ENCODE measurements at regions not wholly inside any gene's neighbourhood (a gene's known extent, or its start where the extent isn't known, plus 50 kb on each side); places are given as distances from the start of the nearest gene placed in this dataset.
A peak's percentile ranks its signal among the peaks of the same experiment; 100 is the strongest.

- no peak for DNase-seq (ENCODE audit: low read depth)
- TF ChIP-seq CTCF (conservative IDR thresholded peaks at IDR 0.05; ENCODE audit: low read length): no peak
- H3K4me3 ChIP-seq (ENCODE audit: low read length): no peak overlapping the region
Measured at GRCh38 chr11:127143251-127143650, 142.7 kb upstream of the KIRREL3 start.

- TF ChIP-seq CTCF (conservative IDR thresholded peaks at IDR 0.05; ENCODE audit: low read length): no peak
- no peak for DNase-seq (ENCODE audit: low read depth)
- no peak overlapping the region for H3K4me3 ChIP-seq (ENCODE audit: low read length)
Measured at GRCh38 chr11:127138613-127139012, 138.0 kb upstream of the KIRREL3 start.

- DNase-seq (ENCODE audit: low read depth): no peak
- TF ChIP-seq CTCF (conservative IDR thresholded peaks at IDR 0.05; ENCODE audit: low read length): no peak
- H3K4me3 ChIP-seq (ENCODE audit: low read length): no peak overlapping the region
Measured at GRCh38 chr11:127137771-127138280, 137.3 kb upstream of the KIRREL3 start.

DNA sequence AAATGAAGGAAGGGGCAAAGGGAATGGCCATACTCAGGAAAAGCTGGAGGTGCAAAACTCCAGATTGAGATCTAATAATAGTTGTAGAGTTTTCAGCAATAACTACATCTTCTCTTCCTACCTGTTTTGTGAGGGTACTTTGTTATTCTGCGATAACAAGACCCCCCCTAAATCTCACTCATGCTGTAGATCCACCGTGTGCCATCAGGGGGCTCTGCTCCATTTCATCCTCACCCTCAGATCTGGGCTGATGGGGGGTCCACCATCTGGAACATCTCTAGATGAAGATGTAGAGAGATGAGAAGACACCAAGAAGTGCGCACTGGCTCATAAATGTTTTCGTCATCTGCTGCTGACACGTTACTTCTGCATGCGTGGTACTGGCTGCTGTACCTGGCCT is 135.9 kb upstream of the KIRREL3 start:
- DNase-seq (ENCODE audit: low read depth): no peak
- no peak overlapping the region for H3K4me3 ChIP-seq (ENCODE audit: low read length)
- TF ChIP-seq CTCF (conservative IDR thresholded peaks at IDR 0.05; ENCODE audit: low read length): 0 out of 2 replicates have a peak, but pooled peaks have one; percentile 5

GRCh38 chr11:127135256-127135655 is 134.7 kb upstream of the KIRREL3 start:
- no peak overlapping the region for H3K4me3 ChIP-seq (ENCODE audit: low read length)
- no peak for TF ChIP-seq CTCF (conservative IDR thresholded peaks at IDR 0.05; ENCODE audit: low read length)

GRCh38 chr11:127133061-127133460 is 132.5 kb upstream of the KIRREL3 start:
- no peak for TF ChIP-seq CTCF (conservative IDR thresholded peaks at IDR 0.05; ENCODE audit: low read length)
- no peak overlapping the region for H3K4me3 ChIP-seq (ENCODE audit: low read length)
- DNase-seq (ENCODE audit: low read depth): no peak

More at GRCh38 chr11:127135256-127135655, 134.7 kb upstream of the KIRREL3 start:
- DNase-seq (ENCODE audit: low read depth): no peak

GRCh38 chr11:127130321-127130720 is 129.8 kb upstream of the KIRREL3 start:
- DNase-seq (ENCODE audit: low read depth): no peak
- TF ChIP-seq CTCF (conservative IDR thresholded peaks at IDR 0.05; ENCODE audit: low read length): no peak
- no peak overlapping the region for H3K4me3 ChIP-seq (ENCODE audit: low read length)
